Ishikawa (cell line): ENCODE measurements at regions not wholly inside any gene's neighbourhood (a gene's known extent, or its start where the extent isn't known, plus 50 kb on each side); places are given as distances from the start of the nearest gene placed in this dataset.

ENCODE experiments used
- NFIC ChIP-seq: IDR thresholded peaks from 2 replicates; pipeline ENCODE4 v1.6.1; 2012
- RAD21 ChIP-seq: IDR thresholded peaks from 2 replicates; pipeline ENCODE4 v1.6.1; 2012; ENCODE audit warnings: low read depth
- REST ChIP-seq: IDR thresholded peaks from 2 replicates; pipeline ENCODE4 v1.6.1; 2012; ENCODE audit warnings: low read depth, mild to moderate bottlenecking
- ZBTB7A ChIP-seq: IDR thresholded peaks from 2 replicates; pipeline ENCODE4 v1.6.1; 2012; ENCODE audit warnings: low read depth

GRCh38 chr12:91883811-91884210 is 261.8 kb downstream of the BTG1 start:
- no peak for TF ChIP-seq RAD21
- no peak for TF ChIP-seq REST
- no peak for TF ChIP-seq NFIC
- TF ChIP-seq ZBTB7A: no peak
